Panc1 (cell line): ENCODE measurements at regions not wholly inside any gene's neighbourhood (a gene's known extent, or its start where the extent isn't known, plus 50 kb on each side); places are given as distances from the start of the nearest gene placed in this dataset.

ENCODE experiments used
- ATAC-seq: fragments of 200-7000 bp; cut with Tn5 transposase; 2 replicates; pipeline ENCODE4 v1.9.1; 2020; ENCODE audit warnings: mild to moderate bottlenecking, moderate library complexity
- BruUV-seq: library from RNA; stranded (reverse); fragments of 400-500 nt; replicated peaks from 2 replicates; lab custom pipeline; 2021; lab: Mats Ljungman, UMichigan
- CTCF ChIA-PET: fragments of 300-600 bp; sonication (Branson Sonifier 250); formaldehyde crosslinking; loops from one replicate; lab custom pipeline; 2022; ENCODE audit warnings: antibody characterized with exemption; lab: Charles Lee
- POLR2A ChIA-PET: fragments of 300-600 bp; sonication (Branson Sonifier 250); formaldehyde crosslinking; loops from one replicate; lab custom pipeline; 2022; ENCODE audit warnings: antibody characterized with exemption; lab: Charles Lee
- DNase-seq: peaks from one replicate; pipeline ENCODE4 v3.0.0-alpha.2; 2010; ENCODE audit warnings: low read depth, low spot score
- H3K27ac ChIP-seq: 2 replicates; pipeline ENCODE4 v1.5.1; 2011; ENCODE audit warnings: mild to moderate bottlenecking, low read length, inconsistent platforms
- H3K27me3 ChIP-seq: fragments of 200-500 bp; sonication (Bioruptor generic); 2 replicates; pipeline ENCODE4 v1.6.0; 2014; ENCODE audit warnings: low read length, inconsistent platforms; ENCODE audit not compliant: control insufficient read depth, insufficient read depth
- H3K36me3 ChIP-seq: fragments of 200-500 bp; sonication (Bioruptor generic); 2 replicates; pipeline ENCODE4 v1.5.1; 2014; ENCODE audit warnings: inconsistent platforms, mild to moderate bottlenecking, low read length, moderate library complexity; ENCODE audit not compliant: control insufficient read depth, insufficient read depth
- H3K4me1 ChIP-seq: 2 replicates; pipeline ENCODE4 v1.5.1; 2011; ENCODE audit warnings: inconsistent platforms, mild to moderate bottlenecking, low read length, moderate library complexity; ENCODE audit not compliant: control insufficient read depth, insufficient read depth
- H3K4me3 ChIP-seq, 2 experiments: 2 replicates each; pipeline ENCODE4 v1.5.1; 2011 to 2012; ENCODE audit warnings: low read depth in 2 of 2, low read length in 2 of 2, mild to moderate bottlenecking in 2 of 2, inconsistent platforms in 1 of 2, moderate library complexity in 1 of 2
- H3K9me3 ChIP-seq: fragments of 200-500 bp; sonication (Bioruptor generic); 2 replicates; pipeline ENCODE4 v1.5.1; 2014; ENCODE audit warnings: low read depth, mild to moderate bottlenecking, inconsistent platforms, low read length, moderate library complexity; ENCODE audit not compliant: control insufficient read depth, insufficient read depth
- POLR2AphosphoS5 ChIP-seq: IDR thresholded peaks from 2 replicates; pipeline ENCODE4 v1.6.1; 2012; ENCODE audit warnings: mild to moderate bottlenecking, low read depth, low read length, moderate library complexity
- SIN3A ChIP-seq: IDR thresholded peaks from 2 replicates; pipeline ENCODE4 v1.6.1; 2012; ENCODE audit warnings: low read depth, mild to moderate bottlenecking, low read length, moderate library complexity, borderline replicate concordance; ENCODE audit not compliant: insufficient read depth
- TCF7L2 ChIP-seq: IDR thresholded peaks from 2 replicates; pipeline ENCODE4 v1.6.1; 2011; ENCODE audit warnings: mild to moderate bottlenecking, low read depth, low read length, inconsistent platforms
- in situ Hi-C: cut with HindIII; loops from 2 replicates; pipeline ENCODE4 v1.10.0; 2016; ENCODE audit warnings: low sequenced_read_pairs, low pct_unique_long_range_greater_than_20kb
- intact Hi-C: fragments of 100-400 bp; cut with micrococcal nuclease; formaldehyde crosslinking; loops from one replicate; pipeline ENCODE4 v1.10.0; 2022; ENCODE audit not compliant: unreplicated experiment
- TF ChIP-seq, protein P1 (sequence below), 2 experiments: IDR thresholded peaks; 2 replicates each; pipeline ENCODE4 v1.6.1; 2011 to 2012; ENCODE audit warnings: low read depth in 2 of 2, control low read depth in 1 of 2, low read length in 1 of 2, mild to moderate bottlenecking in 1 of 2, moderate library complexity in 1 of 2; ENCODE audit not compliant: insufficient read depth in 1 of 2
- TF ChIP-seq, protein P2 (sequence below): fragments of 450-650 bp; IDR thresholded peaks from 2 replicates; pipeline ENCODE4 v1.5.1; 2017; ENCODE audit warnings: mild to moderate bottlenecking

DNA sequence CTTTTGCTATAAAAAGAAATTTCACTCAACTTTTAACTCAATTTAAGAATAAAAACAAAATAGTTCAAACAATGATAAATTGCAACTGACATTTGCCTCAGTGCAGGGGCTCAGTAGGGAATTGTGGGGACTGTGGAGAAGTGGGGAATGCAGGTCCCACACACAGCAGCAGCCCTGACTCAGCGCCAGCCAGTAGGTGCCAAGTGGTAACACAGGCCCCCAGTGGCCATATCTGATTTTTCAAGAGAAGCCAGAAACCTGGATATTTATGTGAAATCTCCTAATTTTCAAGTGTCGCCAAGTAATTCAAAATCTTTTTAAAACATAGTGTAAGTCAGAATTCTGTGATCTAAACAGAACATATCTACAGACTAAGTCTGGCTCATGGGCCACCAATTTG lies 186.3 kb downstream of the EN1 start:
- Histone ChIP-seq H3K27me3 (no peaks in the 10 kb centered on the region), H3K4me1 (no peaks in the 10 kb centered on the region), H3K36me3 (no peaks in the 10 kb centered on the region), H3K27ac (no peak overlapping the region), H3K4me3 (no peak overlapping the region), H3K9me3 (no peaks in the 10 kb centered on the region)
- intact Hi-C loops (no loop called here), in situ Hi-C loops (no loop called here)
- DNase-seq: no peak
- no TSS peak for BruUV-seq
- ATAC-seq: no peak
- no peak for TF ChIP-seq TCF7L2
- TF ChIP-seq, protein P1, sequence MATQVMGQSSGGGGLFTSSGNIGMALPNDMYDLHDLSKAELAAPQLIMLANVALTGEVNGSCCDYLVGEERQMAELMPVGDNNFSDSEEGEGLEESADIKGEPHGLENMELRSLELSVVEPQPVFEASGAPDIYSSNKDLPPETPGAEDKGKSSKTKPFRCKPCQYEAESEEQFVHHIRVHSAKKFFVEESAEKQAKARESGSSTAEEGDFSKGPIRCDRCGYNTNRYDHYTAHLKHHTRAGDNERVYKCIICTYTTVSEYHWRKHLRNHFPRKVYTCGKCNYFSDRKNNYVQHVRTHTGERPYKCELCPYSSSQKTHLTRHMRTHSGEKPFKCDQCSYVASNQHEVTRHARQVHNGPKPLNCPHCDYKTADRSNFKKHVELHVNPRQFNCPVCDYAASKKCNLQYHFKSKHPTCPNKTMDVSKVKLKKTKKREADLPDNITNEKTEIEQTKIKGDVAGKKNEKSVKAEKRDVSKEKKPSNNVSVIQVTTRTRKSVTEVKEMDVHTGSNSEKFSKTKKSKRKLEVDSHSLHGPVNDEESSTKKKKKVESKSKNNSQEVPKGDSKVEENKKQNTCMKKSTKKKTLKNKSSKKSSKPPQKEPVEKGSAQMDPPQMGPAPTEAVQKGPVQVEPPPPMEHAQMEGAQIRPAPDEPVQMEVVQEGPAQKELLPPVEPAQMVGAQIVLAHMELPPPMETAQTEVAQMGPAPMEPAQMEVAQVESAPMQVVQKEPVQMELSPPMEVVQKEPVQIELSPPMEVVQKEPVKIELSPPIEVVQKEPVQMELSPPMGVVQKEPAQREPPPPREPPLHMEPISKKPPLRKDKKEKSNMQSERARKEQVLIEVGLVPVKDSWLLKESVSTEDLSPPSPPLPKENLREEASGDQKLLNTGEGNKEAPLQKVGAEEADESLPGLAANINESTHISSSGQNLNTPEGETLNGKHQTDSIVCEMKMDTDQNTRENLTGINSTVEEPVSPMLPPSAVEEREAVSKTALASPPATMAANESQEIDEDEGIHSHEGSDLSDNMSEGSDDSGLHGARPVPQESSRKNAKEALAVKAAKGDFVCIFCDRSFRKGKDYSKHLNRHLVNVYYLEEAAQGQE (IDR thresholded peaks at IDR 0.05; ENCODE audit: insufficient read depth in 1 of 2, low read depth in 2 of 2, low read length in 1 of 2): no peak
- TF ChIP-seq SIN3A: no peak
- TF ChIP-seq, protein P2, sequence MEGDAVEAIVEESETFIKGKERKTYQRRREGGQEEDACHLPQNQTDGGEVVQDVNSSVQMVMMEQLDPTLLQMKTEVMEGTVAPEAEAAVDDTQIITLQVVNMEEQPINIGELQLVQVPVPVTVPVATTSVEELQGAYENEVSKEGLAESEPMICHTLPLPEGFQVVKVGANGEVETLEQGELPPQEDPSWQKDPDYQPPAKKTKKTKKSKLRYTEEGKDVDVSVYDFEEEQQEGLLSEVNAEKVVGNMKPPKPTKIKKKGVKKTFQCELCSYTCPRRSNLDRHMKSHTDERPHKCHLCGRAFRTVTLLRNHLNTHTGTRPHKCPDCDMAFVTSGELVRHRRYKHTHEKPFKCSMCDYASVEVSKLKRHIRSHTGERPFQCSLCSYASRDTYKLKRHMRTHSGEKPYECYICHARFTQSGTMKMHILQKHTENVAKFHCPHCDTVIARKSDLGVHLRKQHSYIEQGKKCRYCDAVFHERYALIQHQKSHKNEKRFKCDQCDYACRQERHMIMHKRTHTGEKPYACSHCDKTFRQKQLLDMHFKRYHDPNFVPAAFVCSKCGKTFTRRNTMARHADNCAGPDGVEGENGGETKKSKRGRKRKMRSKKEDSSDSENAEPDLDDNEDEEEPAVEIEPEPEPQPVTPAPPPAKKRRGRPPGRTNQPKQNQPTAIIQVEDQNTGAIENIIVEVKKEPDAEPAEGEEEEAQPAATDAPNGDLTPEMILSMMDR: no peak
- no peak for TF ChIP-seq POLR2AphosphoS5
- ChIA-PET POLR2A (no interaction called here), CTCF (no interaction called here)

DNA sequence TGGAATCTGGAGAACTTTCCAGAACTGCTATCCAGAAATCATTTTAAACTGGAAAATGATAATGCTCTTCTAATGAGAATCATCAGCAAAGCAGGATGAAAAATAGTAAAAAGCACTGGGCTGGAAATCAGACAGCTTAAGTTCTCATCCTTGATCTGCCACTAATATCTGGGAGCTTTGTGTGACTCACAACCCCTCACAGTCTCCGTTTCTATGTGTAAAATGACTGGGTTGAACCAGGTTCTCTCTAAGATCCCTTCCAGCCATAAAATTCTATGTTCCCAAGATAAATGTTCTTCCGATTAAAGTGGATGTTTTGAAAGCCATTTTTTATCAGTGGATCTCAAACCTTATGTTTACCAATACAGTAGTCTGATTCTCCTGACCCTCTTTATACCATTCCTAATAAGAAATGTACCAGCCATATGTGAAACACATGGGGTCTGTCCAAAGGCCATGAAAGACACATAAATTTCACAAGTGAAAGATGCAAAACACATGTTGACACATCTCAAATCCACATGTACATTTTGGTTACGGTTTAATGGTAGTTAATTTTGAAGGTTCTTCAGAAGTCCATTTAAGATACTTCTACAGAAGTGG lies 188.8 kb downstream of the EN1 start:
- CTCF ChIA-PET: no interaction called here
- no peak overlapping the region for H3K4me3 ChIP-seq
- TF ChIP-seq POLR2AphosphoS5 (no peak), TCF7L2 (no peak), SIN3A (no peak)
- TF ChIP-seq, protein P1 (IDR thresholded peaks at IDR 0.05; ENCODE audit: insufficient read depth in 1 of 2, low read depth in 2 of 2, low read length in 1 of 2): no peak
- TF ChIP-seq, protein P2: no peak
- no peaks in the 10 kb centered on the region for H3K36me3 ChIP-seq
- in situ Hi-C loops: no loop called here
- no peaks in the 10 kb centered on the region for H3K4me1 ChIP-seq
- DNase-seq (no peak), ATAC-seq (no peak)
- no peak overlapping the region for H3K27ac ChIP-seq
- BruUV-seq: no TSS peak
- POLR2A ChIA-PET: no interaction called here
- intact Hi-C loops: no loop called here
- no peaks in the 10 kb centered on the region for H3K27me3 ChIP-seq
- no peaks in the 10 kb centered on the region for H3K9me3 ChIP-seq
